C4-2B (cell line): ENCODE measurements at regions not wholly inside any gene's neighbourhood (a gene's known extent, or its start where the extent isn't known, plus 50 kb on each side); places are given as distances from the start of the nearest gene placed in this dataset.

Experiments used
- CTCF ChIP-seq: fragments of 450-650 bp; conservative IDR thresholded peaks from 2 replicates; pipeline ENCODE4 v1.5.1; 2017; ENCODE audit warnings: mild to moderate bottlenecking
- ZFX ChIP-seq: fragments of 450-650 bp; IDR thresholded peaks from 2 replicates; pipeline ENCODE4 v1.6.1; 2017

DNA sequence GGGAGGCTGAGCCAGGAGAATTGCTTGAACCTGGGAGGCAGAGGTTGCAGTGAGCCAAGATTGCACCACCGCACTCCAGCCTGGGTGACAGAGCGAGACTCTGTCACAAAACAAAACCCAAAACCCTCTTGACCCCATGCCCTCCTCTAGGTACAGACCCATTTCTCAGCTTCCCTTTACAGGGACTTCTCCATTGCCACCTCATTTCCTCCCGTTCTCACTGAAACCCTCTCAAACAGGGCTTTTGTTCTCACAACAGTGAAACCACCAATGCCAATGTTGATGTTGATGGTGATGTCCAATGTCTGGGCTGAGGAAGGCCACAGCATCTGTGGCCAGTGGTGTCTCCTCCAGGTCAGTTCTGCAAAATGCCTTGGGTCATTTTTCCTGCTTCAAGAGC lies 69.0 kb upstream of the ZCCHC2 start:
- TF ChIP-seq CTCF = no peak
- no peak for TF ChIP-seq ZFX
